Ishikawa (cell line): ENCODE measurements at regions not wholly inside any gene's neighbourhood (a gene's known extent, or its start where the extent isn't known, plus 50 kb on each side); places are given as distances from the start of the nearest gene placed in this dataset.

ENCODE experiments used
- CEBPB ChIP-seq: IDR thresholded peaks from 2 replicates; pipeline ENCODE4 v1.6.1; 2012
- CREB1 ChIP-seq: IDR thresholded peaks from 2 replicates; pipeline ENCODE4 v1.6.1; 2012; ENCODE audit warnings: low read depth
- EGR1 ChIP-seq: IDR thresholded peaks from 2 replicates; pipeline ENCODE4 v1.6.1; 2012
- EP300 ChIP-seq: IDR thresholded peaks from 2 replicates; pipeline ENCODE4 v1.6.1; 2012; ENCODE audit warnings: borderline replicate concordance
- FOXM1 ChIP-seq: IDR thresholded peaks from 2 replicates; pipeline ENCODE4 v1.6.1; 2012; ENCODE audit warnings: low read depth, borderline replicate concordance
- NFIC ChIP-seq: IDR thresholded peaks from 2 replicates; pipeline ENCODE4 v1.6.1; 2012
- RAD21 ChIP-seq: IDR thresholded peaks from 2 replicates; pipeline ENCODE4 v1.6.1; 2012; ENCODE audit warnings: low read depth
- TAF1 ChIP-seq: IDR thresholded peaks from 2 replicates; pipeline ENCODE4 v1.6.1; 2012; ENCODE audit warnings: low read depth, mild to moderate bottlenecking
- TCF12 ChIP-seq: IDR thresholded peaks from 2 replicates; pipeline ENCODE4 v1.6.1; 2012; ENCODE audit warnings: low read depth
- TEAD4 ChIP-seq: IDR thresholded peaks from 2 replicates; pipeline ENCODE4 v1.6.1; 2012
- USF1 ChIP-seq: IDR thresholded peaks from 2 replicates; pipeline ENCODE4 v1.6.1; 2012
- YY1 ChIP-seq: IDR thresholded peaks from 2 replicates; pipeline ENCODE4 v1.6.1; 2012; ENCODE audit warnings: low read depth
- TF ChIP-seq, protein P1 (sequence below): IDR thresholded peaks from 2 replicates; pipeline ENCODE4 v1.6.1; 2012; ENCODE audit warnings: low read depth, mild to moderate bottlenecking

DNA sequence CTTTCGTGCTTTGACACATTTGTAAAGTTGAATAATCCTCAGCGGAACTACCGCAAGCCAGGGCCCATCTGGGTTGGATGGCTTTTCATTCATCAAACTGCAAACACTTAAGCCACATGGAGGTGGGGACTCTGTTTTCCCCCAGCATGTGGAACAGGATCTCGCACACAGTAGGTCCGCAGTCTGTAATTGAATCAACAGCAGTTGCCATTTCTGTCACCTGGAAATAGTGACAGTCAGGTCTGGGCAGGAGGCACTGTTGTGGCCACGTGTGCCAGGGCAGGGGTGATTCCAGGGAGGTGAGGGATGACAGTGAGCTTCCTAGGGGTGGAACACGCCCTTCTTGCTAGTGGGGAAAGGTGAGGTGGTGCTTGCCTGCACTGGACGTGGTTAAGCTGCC is 50.7 kb upstream of the ANO1 start:
- TF ChIP-seq YY1 = no peak
- TF ChIP-seq, protein P1, sequence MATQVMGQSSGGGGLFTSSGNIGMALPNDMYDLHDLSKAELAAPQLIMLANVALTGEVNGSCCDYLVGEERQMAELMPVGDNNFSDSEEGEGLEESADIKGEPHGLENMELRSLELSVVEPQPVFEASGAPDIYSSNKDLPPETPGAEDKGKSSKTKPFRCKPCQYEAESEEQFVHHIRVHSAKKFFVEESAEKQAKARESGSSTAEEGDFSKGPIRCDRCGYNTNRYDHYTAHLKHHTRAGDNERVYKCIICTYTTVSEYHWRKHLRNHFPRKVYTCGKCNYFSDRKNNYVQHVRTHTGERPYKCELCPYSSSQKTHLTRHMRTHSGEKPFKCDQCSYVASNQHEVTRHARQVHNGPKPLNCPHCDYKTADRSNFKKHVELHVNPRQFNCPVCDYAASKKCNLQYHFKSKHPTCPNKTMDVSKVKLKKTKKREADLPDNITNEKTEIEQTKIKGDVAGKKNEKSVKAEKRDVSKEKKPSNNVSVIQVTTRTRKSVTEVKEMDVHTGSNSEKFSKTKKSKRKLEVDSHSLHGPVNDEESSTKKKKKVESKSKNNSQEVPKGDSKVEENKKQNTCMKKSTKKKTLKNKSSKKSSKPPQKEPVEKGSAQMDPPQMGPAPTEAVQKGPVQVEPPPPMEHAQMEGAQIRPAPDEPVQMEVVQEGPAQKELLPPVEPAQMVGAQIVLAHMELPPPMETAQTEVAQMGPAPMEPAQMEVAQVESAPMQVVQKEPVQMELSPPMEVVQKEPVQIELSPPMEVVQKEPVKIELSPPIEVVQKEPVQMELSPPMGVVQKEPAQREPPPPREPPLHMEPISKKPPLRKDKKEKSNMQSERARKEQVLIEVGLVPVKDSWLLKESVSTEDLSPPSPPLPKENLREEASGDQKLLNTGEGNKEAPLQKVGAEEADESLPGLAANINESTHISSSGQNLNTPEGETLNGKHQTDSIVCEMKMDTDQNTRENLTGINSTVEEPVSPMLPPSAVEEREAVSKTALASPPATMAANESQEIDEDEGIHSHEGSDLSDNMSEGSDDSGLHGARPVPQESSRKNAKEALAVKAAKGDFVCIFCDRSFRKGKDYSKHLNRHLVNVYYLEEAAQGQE = no peak
- TF ChIP-seq EGR1 = no peak
- TF ChIP-seq RAD21 = no peak
- no peak for TF ChIP-seq CEBPB
- no peak for TF ChIP-seq TAF1
- TF ChIP-seq TCF12 = no peak
- TF ChIP-seq USF1 = no peak
- TF ChIP-seq EP300 = no peak
- TF ChIP-seq NFIC = no peak
- TF ChIP-seq FOXM1 = no peak
- TF ChIP-seq CREB1 = no peak
- no peak for TF ChIP-seq TEAD4
